ENCODE measurements at regions not wholly inside any gene's neighbourhood (a gene's known extent, or its start where the extent isn't known, plus 50 kb on each side); places are given as distances from the start of the nearest gene placed in this dataset.

DNA sequence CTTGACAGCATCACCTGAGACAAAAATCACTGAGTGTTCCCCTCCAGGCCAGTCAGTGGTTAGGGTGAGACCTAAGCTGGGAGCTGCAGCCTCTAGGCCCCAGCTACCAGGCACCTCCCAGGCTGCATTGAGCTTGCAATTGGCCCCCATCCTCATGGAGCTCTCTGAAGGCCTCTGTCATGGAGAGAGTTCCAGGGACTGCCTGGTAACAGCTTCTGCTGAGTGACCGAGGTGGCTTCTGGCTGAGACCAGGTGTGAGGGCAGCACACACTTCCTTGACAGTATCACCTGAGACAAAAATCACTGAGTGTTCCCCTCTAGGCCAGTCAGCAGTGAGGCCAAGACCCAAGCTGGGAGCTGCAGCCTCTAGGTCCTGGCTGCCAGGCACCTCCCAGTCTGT is 283.0 kb downstream of the SMOC2 start:
- no peak for DNase-seq (ENCODE audit: low read depth in 6 of 9, low spot score in 9 of 9)
- H3K27ac ChIP-seq (ENCODE audit: low read depth in 1 of 2, low read length in 1 of 2): no peak overlapping the region
- H3K4me1 ChIP-seq (ENCODE audit: control insufficient read depth in 2 of 2, insufficient read depth in 2 of 2, low read length in 2 of 2): no peaks in the 10 kb centered on the region
- no peak overlapping the region for H3K4me3 ChIP-seq (ENCODE audit: low read length in 2 of 2)
- 97% methylated on average over 1 of the region's 1 CpG for WGBS
- H3K9me3 ChIP-seq (ENCODE audit: control insufficient read depth in 2 of 2, insufficient read depth in 1 of 2, low read length in 1 of 2): peaks cover 0 to 14% of the 10 kb centered on the region in 2 donors
- no peaks in the 10 kb centered on the region for H3K36me3 ChIP-seq (ENCODE audit: control insufficient read depth in 2 of 2, insufficient read depth in 2 of 2, low read length in 1 of 2)
- H3K27me3 ChIP-seq (ENCODE audit: control insufficient read depth in 2 of 2, insufficient read depth in 1 of 2, low read length in 1 of 2): no peaks in the 10 kb centered on the region

DNA sequence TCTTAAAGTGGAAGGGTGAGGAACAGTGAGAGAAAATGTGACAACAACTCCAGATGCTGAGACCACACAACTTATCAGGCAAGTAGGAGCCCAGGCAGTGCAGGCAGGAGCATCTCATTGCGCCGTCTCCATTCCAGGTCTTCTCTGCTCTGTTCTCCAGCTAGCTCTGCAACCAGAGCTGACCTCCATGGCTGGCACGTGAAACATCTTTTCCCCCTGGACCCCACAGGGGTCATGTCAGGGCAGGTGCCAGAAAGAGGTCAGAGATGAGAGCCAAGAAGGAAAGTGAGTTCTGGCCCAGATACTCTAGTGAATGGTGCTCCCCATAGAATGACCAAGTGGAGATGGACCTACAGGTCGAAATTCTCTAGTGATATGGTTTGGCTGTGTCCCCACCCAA is 281.4 kb downstream of the SMOC2 start:
- no peak overlapping the region for H3K4me3 ChIP-seq (ENCODE audit: low read length in 2 of 2)
- H3K4me1 ChIP-seq (ENCODE audit: control insufficient read depth in 2 of 2, insufficient read depth in 2 of 2, low read length in 2 of 2): no peaks in the 10 kb centered on the region
- no peak overlapping the region for H3K27ac ChIP-seq (ENCODE audit: low read depth in 1 of 2, low read length in 1 of 2)
- WGBS: 91% methylated on average over 4 of the region's 4 CpGs
- no peak for DNase-seq (ENCODE audit: low read depth in 6 of 9, low spot score in 9 of 9)
- H3K9me3 ChIP-seq (ENCODE audit: control insufficient read depth in 2 of 2, insufficient read depth in 1 of 2, low read length in 1 of 2): peaks cover 0 to 23% of the 10 kb centered on the region in 2 donors
- no peaks in the 10 kb centered on the region for H3K27me3 ChIP-seq (ENCODE audit: control insufficient read depth in 2 of 2, insufficient read depth in 1 of 2, low read length in 1 of 2)
- no peaks in the 10 kb centered on the region for H3K36me3 ChIP-seq (ENCODE audit: control insufficient read depth in 2 of 2, insufficient read depth in 2 of 2, low read length in 1 of 2)

DNA sequence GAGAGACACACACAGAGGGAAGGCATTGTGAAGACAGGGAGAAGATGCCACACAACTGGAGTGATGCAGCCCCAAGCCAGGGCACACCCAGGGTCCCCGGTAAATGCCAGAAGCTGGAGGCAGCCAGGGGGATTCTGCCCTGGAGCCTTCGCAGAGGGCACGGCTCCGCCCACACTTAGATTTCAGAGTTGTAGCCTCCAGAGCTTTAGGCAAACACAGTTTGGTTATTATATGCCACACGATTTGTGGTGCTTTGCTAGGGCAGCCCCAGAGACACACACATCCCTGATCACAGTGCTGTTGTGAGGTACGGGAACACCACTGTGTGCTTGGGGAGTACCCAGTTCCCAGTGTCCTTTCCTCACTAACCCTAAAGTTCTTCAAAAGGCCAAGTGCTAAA is 280.6 kb downstream of the SMOC2 start:
- Histone ChIP-seq H3K27me3 (ENCODE audit: control insufficient read depth in 2 of 2, insufficient read depth in 1 of 2, low read length in 1 of 2) (no peaks in the 10 kb centered on the region), H3K36me3 (ENCODE audit: control insufficient read depth in 2 of 2, insufficient read depth in 2 of 2, low read length in 1 of 2) (no peaks in the 10 kb centered on the region), H3K27ac (ENCODE audit: low read depth in 1 of 2, low read length in 1 of 2) (no peak overlapping the region), H3K4me1 (ENCODE audit: control insufficient read depth in 2 of 2, insufficient read depth in 2 of 2, low read length in 2 of 2) (no peaks in the 10 kb centered on the region), H3K9me3 (ENCODE audit: control insufficient read depth in 2 of 2, insufficient read depth in 1 of 2, low read length in 1 of 2) (peaks cover 1 to 27% of the 10 kb centered on the region in 2 donors), H3K4me3 (ENCODE audit: low read length in 2 of 2) (no peak overlapping the region)
- WGBS: 79% methylated on average over 6 of the region's 6 CpGs
- DNase-seq (ENCODE audit: low read depth in 6 of 9, low spot score in 9 of 9): no peak

DNA sequence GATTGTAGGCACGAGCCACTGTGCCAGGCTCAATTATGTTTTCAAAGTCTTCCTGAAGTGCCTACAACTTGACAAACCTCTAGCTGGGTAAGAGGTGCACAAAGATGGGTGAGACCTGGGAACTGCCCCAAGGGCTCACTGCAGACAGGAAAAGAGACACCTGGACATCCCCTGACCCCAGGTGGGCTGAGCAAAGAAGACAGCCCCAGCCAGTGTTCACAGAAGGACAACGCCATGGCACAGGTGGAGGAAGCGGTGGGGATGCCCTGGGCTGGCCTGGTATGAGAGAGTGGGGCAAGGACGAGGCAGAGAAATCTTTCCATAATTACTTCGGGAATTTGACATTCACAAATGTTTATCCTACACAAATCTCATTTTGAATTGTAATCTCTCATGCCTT is 278.9 kb downstream of the SMOC2 start:
- H3K36me3 ChIP-seq (ENCODE audit: control insufficient read depth in 2 of 2, insufficient read depth in 2 of 2, low read length in 1 of 2): no peaks in the 10 kb centered on the region
- H3K4me1 ChIP-seq (ENCODE audit: control insufficient read depth in 2 of 2, insufficient read depth in 2 of 2, low read length in 2 of 2): no peaks in the 10 kb centered on the region
- no peaks in the 10 kb centered on the region for H3K27me3 ChIP-seq (ENCODE audit: control insufficient read depth in 2 of 2, insufficient read depth in 1 of 2, low read length in 1 of 2)
- H3K27ac ChIP-seq (ENCODE audit: low read depth in 1 of 2, low read length in 1 of 2): no peak overlapping the region
- H3K9me3 ChIP-seq (ENCODE audit: control insufficient read depth in 2 of 2, insufficient read depth in 1 of 2, low read length in 1 of 2): peaks cover 1 to 33% of the 10 kb centered on the region in 2 donors
- 91% methylated on average over 5 of the region's 5 CpGs for WGBS
- no peak for DNase-seq (ENCODE audit: low read depth in 6 of 9, low spot score in 9 of 9)
- no peak overlapping the region for H3K4me3 ChIP-seq (ENCODE audit: low read length in 2 of 2)

DNA sequence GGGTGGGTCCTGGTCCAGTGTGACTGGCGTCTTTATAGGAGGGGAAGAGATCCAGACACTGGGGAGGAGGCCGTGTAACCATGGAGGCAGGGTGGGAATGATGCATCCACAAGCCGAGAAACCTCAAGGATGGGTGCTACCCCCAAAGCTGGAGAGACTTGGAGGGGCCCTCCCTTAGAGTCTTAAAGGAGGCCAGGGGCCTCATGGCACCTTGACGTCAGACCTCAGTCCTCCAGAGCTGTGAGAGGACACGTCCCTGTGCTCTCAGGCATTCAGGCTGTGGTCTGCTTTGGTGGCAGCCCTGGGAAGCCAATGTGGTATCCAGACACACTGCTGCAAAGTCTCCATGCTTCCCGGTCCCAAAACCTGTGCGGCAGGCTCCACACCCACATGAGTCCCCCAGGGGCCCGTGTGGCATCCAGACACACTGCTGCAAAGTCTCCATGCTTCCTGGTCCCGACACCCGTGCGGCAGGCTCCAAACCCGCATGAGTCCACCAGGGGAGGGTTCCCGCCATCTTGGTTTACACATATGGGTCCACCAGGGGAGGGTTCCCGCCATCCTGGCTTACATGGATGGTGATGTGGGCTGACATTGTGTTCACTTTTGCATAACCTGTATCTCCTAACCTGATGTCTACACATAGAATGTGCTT is 278.0 kb downstream of the SMOC2 start:
- 96% methylated on average over 14 of the region's 14 CpGs for WGBS
- Histone ChIP-seq H3K4me1 (ENCODE audit: control insufficient read depth in 2 of 2, insufficient read depth in 2 of 2, low read length in 2 of 2) (no peaks in the 10 kb centered on the region), H3K4me3 (ENCODE audit: low read length in 2 of 2) (no peak overlapping the region), H3K27me3 (ENCODE audit: control insufficient read depth in 2 of 2, insufficient read depth in 1 of 2, low read length in 1 of 2) (no peaks in the 10 kb centered on the region), H3K9me3 (ENCODE audit: control insufficient read depth in 2 of 2, insufficient read depth in 1 of 2, low read length in 1 of 2) (peaks cover 1 to 28% of the 10 kb centered on the region in 2 donors), H3K36me3 (ENCODE audit: control insufficient read depth in 2 of 2, insufficient read depth in 2 of 2, low read length in 1 of 2) (no peaks in the 10 kb centered on the region), H3K27ac (ENCODE audit: low read depth in 1 of 2, low read length in 1 of 2) (no peak overlapping the region)
- no peak for DNase-seq (ENCODE audit: low read depth in 6 of 9, low spot score in 9 of 9)

All from thymus (tissue), 11 donors.